Caco-2 (cell line): ENCODE measurements at regions not wholly inside any gene's neighbourhood (a gene's known extent, or its start where the extent isn't known, plus 50 kb on each side); places are given as distances from the start of the nearest gene placed in this dataset.

Experiments used
- BruUV-seq: library from RNA; stranded (reverse); fragments of 400-500 nt; replicated peaks from 2 replicates; lab custom pipeline; 2021; lab: Mats Ljungman, UMichigan
- CTCF ChIA-PET: fragments of 300-600 bp; sonication (Branson Sonifier 250); formaldehyde crosslinking; loops from one replicate; lab custom pipeline; 2022; ENCODE audit warnings: antibody characterized with exemption; lab: Charles Lee
- POLR2A ChIA-PET: fragments of 300-600 bp; sonication (Branson Sonifier 250); formaldehyde crosslinking; loops from one replicate; lab custom pipeline; 2022; ENCODE audit warnings: antibody characterized with exemption; lab: Charles Lee
- DNase-seq, 2 experiments: peaks; one replicate each; pipeline versions ENCODE4 v3.0.0 to v3.0.0-alpha.2; 2020 to 2022
- H3K27me3 ChIP-seq: replicated peaks from 2 replicates; pipeline ENCODE4 v1.6.0; 2011; ENCODE audit warnings: low read length; ENCODE audit not compliant: control insufficient read depth, insufficient read depth
- H3K36me3 ChIP-seq: 2 replicates; pipeline ENCODE4 v1.5.1; 2011; ENCODE audit warnings: low read length; ENCODE audit not compliant: control insufficient read depth, insufficient read depth
- H3K4me1 ChIP-seq: fragments of 250-450 bp; sonication (Bioruptor Pico); 2 replicates; pipeline ENCODE4 v1.5.1; 2020; ENCODE audit warnings: mild to moderate bottlenecking
- H3K4me3 ChIP-seq: 2 replicates; pipeline ENCODE4 v1.5.1; 2011; ENCODE audit warnings: low read depth, mild to moderate bottlenecking, control low read depth, low read length
- H3K9me3 ChIP-seq: fragments of 250-450 bp; sonication (Bioruptor Pico); 2 replicates; pipeline ENCODE4 v1.5.1; 2020; ENCODE audit warnings: mild to moderate bottlenecking, moderate library complexity
- H3K27ac Mint-ChIP-seq: one replicate; pipeline ENCODE4 v1.8.0; 2022; ENCODE audit warnings: mixed read lengths; ENCODE audit not compliant: unreplicated experiment
- H3K27me3 Mint-ChIP-seq: one replicate; pipeline ENCODE4 v1.8.0; 2022; ENCODE audit warnings: mixed read lengths; ENCODE audit not compliant: insufficient read depth, unreplicated experiment
- H3K36me3 Mint-ChIP-seq: one replicate; pipeline ENCODE4 v1.8.0; 2022; ENCODE audit warnings: mild to moderate bottlenecking, mixed read lengths; ENCODE audit not compliant: insufficient read depth, unreplicated experiment
- H3K4me1 Mint-ChIP-seq: one replicate; pipeline ENCODE4 v1.8.0; 2022; ENCODE audit warnings: low read depth, mixed read lengths; ENCODE audit not compliant: unreplicated experiment
- H3K4me3 Mint-ChIP-seq: one replicate; pipeline ENCODE4 v1.8.0; 2022; ENCODE audit warnings: mild to moderate bottlenecking, moderate library complexity, mixed read lengths; ENCODE audit not compliant: unreplicated experiment
- H3K9me3 Mint-ChIP-seq: one replicate; pipeline ENCODE4 v1.8.0; 2022; ENCODE audit warnings: mixed read lengths; ENCODE audit not compliant: unreplicated experiment
- CTCF ChIP-seq, 2 experiments: fragments of 200-600 bp in 1 of 2; IDR thresholded peaks; 1 replicate in 1 of 2; 2 replicates in 1 of 2; pipeline versions ENCODE4 v1.5.1 to v1.8.0; 2011 to 2022; ENCODE audit warnings: antibody characterized with exemption in 1 of 2, control low read depth in 1 of 2, inconsistent platforms in 1 of 2, low read depth in 1 of 2, low read length in 1 of 2, mild to moderate bottlenecking in 1 of 2, moderate library complexity in 1 of 2; ENCODE audit not compliant: insufficient read depth in 1 of 2, severe bottlenecking in 1 of 2, unreplicated experiment in 1 of 2
- intact Hi-C: fragments of 100-400 bp; cut with micrococcal nuclease; formaldehyde crosslinking; loops from one replicate; pipeline ENCODE4 v1.10.0; 2022; ENCODE audit not compliant: unreplicated experiment

- Mint-ChIP-seq H3K36me3 (peaks cover 5% of the 10 kb centered on the region), H3K27me3 (peaks cover 2% of the 10 kb centered on the region), H3K4me3 (no peak overlapping the region), H3K27ac (no peak overlapping the region), H3K4me1 (no peaks in the 10 kb centered on the region), H3K9me3 (no peaks in the 10 kb centered on the region)
- Histone ChIP-seq H3K4me1 (no peaks in the 10 kb centered on the region), H3K27me3 (no peaks in the 10 kb centered on the region), H3K36me3 (no peaks in the 10 kb centered on the region), H3K4me3 (no peak overlapping the region), H3K9me3 (no peaks in the 10 kb centered on the region)
- CTCF ChIA-PET: no interaction called here
- no peak for DNase-seq
- no TSS peak for BruUV-seq
- no peak for TF ChIP-seq CTCF (IDR thresholded peaks at IDR 0.05; ENCODE audit: insufficient read depth in 1 of 2, low read depth in 1 of 2, low read length in 1 of 2, severe bottlenecking in 1 of 2, unreplicated experiment in 1 of 2)
- intact Hi-C loops: no loop called here
- POLR2A ChIA-PET: no interaction called here
Observed at GRCh38 chr19:31121501-31121900, 227.7 kb downstream of the TSHZ3 start.

GRCh38 chr19:31120952-31121351 lies 228.3 kb downstream of the TSHZ3 start:
- CTCF ChIA-PET: no interaction called here
- Mint-ChIP-seq H3K9me3 (no peaks in the 10 kb centered on the region), H3K4me3 (no peak overlapping the region), H3K36me3 (peaks cover 5% of the 10 kb centered on the region), H3K27ac (no peak overlapping the region), H3K27me3 (peaks cover 2% of the 10 kb centered on the region), H3K4me1 (no peaks in the 10 kb centered on the region)
- H3K27me3 ChIP-seq: no peaks in the 10 kb centered on the region
- no peaks in the 10 kb centered on the region for H3K4me1 ChIP-seq
- POLR2A ChIA-PET: no interaction called here
- no peaks in the 10 kb centered on the region for H3K36me3 ChIP-seq
- BruUV-seq: no TSS peak
- no peak overlapping the region for H3K4me3 ChIP-seq
- no peak for DNase-seq
- no peak for TF ChIP-seq CTCF (IDR thresholded peaks at IDR 0.05; ENCODE audit: insufficient read depth in 1 of 2, low read depth in 1 of 2, low read length in 1 of 2, severe bottlenecking in 1 of 2, unreplicated experiment in 1 of 2)
- no peaks in the 10 kb centered on the region for H3K9me3 ChIP-seq
- intact Hi-C loops: no loop called here

- Histone ChIP-seq H3K27me3 (no peaks in the 10 kb centered on the region), H3K4me3 (no peak overlapping the region), H3K4me1 (no peaks in the 10 kb centered on the region), H3K9me3 (no peaks in the 10 kb centered on the region), H3K36me3 (no peaks in the 10 kb centered on the region)
- DNase-seq: no peak
- H3K9me3 Mint-ChIP-seq: no peaks in the 10 kb centered on the region
- intact Hi-C loops: no loop called here
- no peak overlapping the region for H3K4me3 Mint-ChIP-seq
- POLR2A ChIA-PET: no interaction called here
- peaks cover 5% of the 10 kb centered on the region for H3K36me3 Mint-ChIP-seq
- no peaks in the 10 kb centered on the region for H3K4me1 Mint-ChIP-seq
- peaks cover 2% of the 10 kb centered on the region for H3K27me3 Mint-ChIP-seq
- CTCF ChIA-PET: no interaction called here
- no peak overlapping the region for H3K27ac Mint-ChIP-seq
- no peak for TF ChIP-seq CTCF (IDR thresholded peaks at IDR 0.05; ENCODE audit: insufficient read depth in 1 of 2, low read depth in 1 of 2, low read length in 1 of 2, severe bottlenecking in 1 of 2, unreplicated experiment in 1 of 2)
- no TSS peak for BruUV-seq
Observed at GRCh38 chr19:31119951-31120690, 229.1 kb downstream of the TSHZ3 start.
